Nephron progenitor cell (in vitro differentiated cells): ENCODE measurements at regions not wholly inside any gene's neighbourhood (a gene's known extent, or its start where the extent isn't known, plus 50 kb on each side); places are given as distances from the start of the nearest gene placed in this dataset.

Experiments
- DNase-seq: peaks from one replicate; pipeline ENCODE4 v3.0.0; 2021
- H3K27ac Mint-ChIP-seq: 2 replicates; pipeline ENCODE4 v1.8.0; 2021; ENCODE audit warnings: mild to moderate bottlenecking, moderate library complexity, mixed read lengths
- H3K27me3 Mint-ChIP-seq: 2 replicates; pipeline ENCODE4 v1.8.0; 2021; ENCODE audit warnings: mild to moderate bottlenecking, low read depth, mixed read lengths; ENCODE audit not compliant: poor library complexity
- H3K36me3 Mint-ChIP-seq: 2 replicates; pipeline ENCODE4 v1.8.0; 2021; ENCODE audit warnings: low read depth, mixed read lengths
- H3K4me1 Mint-ChIP-seq: 2 replicates; pipeline ENCODE4 v1.8.0; 2021; ENCODE audit warnings: mixed read lengths
- H3K4me3 Mint-ChIP-seq: 2 replicates; pipeline ENCODE4 v1.8.0; 2021; ENCODE audit warnings: mild to moderate bottlenecking, moderate library complexity, mixed read lengths
- H3K9me3 Mint-ChIP-seq: 2 replicates; pipeline ENCODE4 v1.8.0; 2021; ENCODE audit warnings: mild to moderate bottlenecking, moderate library complexity, mixed read lengths
- TF ChIP-seq, protein P1 (sequence below): fragments of 200-600 bp; sonication (generic); IDR thresholded peaks from 2 replicates; pipeline ENCODE4 v1.5.0; 2021; ENCODE audit warnings: antibody characterized with exemption

DNA sequence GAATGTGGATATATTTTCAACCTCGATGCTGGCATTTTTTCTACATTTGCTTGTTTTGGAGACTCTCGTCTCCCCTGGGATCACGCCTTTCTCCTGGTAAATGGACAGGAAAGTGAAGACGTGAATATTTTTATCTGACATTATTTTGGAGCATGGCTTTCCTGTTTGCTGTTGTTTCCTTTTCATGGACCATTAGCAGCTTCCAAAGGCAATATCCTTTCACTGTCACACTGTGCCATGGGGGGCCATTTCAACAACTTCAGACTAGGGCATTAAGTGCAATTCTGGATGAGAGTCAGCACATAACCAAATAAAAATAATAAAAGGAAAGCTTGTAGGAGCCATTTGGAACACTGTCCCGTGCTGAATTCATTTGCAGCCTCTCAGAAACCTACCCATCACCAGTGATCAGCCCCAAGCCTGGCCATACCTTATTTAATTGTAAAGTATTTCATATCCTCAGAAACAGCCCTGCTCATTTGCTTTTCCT is 75.9 kb upstream of the NEUROD6 start:
- Mint-ChIP-seq H3K27me3 (peaks cover 6% of the 10 kb centered on the region), H3K4me3 (no peak overlapping the region), H3K27ac (no peak overlapping the region), H3K9me3 (no peaks in the 10 kb centered on the region), H3K4me1 (no peaks in the 10 kb centered on the region), H3K36me3 (no peaks in the 10 kb centered on the region)
- TF ChIP-seq, protein P1, sequence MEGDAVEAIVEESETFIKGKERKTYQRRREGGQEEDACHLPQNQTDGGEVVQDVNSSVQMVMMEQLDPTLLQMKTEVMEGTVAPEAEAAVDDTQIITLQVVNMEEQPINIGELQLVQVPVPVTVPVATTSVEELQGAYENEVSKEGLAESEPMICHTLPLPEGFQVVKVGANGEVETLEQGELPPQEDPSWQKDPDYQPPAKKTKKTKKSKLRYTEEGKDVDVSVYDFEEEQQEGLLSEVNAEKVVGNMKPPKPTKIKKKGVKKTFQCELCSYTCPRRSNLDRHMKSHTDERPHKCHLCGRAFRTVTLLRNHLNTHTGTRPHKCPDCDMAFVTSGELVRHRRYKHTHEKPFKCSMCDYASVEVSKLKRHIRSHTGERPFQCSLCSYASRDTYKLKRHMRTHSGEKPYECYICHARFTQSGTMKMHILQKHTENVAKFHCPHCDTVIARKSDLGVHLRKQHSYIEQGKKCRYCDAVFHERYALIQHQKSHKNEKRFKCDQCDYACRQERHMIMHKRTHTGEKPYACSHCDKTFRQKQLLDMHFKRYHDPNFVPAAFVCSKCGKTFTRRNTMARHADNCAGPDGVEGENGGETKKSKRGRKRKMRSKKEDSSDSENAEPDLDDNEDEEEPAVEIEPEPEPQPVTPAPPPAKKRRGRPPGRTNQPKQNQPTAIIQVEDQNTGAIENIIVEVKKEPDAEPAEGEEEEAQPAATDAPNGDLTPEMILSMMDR = no peak
- no peak for DNase-seq

DNA sequence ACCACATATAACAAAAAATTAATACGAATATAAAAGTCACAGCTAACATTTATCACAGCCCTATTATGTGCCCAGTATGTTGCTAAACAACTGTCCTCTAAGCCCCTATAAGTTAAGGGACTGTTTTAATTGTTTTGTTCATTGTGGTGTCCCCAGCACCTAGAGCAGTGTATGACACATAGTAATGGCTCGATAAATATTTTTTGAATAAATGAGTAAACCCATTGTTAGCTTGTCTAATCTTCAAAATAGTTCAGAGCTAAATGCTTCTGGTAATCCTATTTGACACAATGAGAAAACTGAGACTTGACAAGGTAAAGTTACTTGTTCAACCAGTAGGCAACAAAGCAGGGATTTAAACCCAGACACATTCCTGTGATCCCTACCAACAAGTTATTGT is 78.4 kb upstream of the NEUROD6 start:
- peaks cover 4% of the 10 kb centered on the region for H3K27me3 Mint-ChIP-seq
- TF ChIP-seq, protein P1 = no peak
- no peaks in the 10 kb centered on the region for H3K9me3 Mint-ChIP-seq
- DNase-seq = no peak
- no peaks in the 10 kb centered on the region for H3K36me3 Mint-ChIP-seq
- H3K4me1 Mint-ChIP-seq = no peaks in the 10 kb centered on the region
- no peak overlapping the region for H3K27ac Mint-ChIP-seq
- no peak overlapping the region for H3K4me3 Mint-ChIP-seq

- Mint-ChIP-seq H3K36me3 (no peaks in the 10 kb centered on the region), H3K4me1 (no peaks in the 10 kb centered on the region), H3K4me3 (no peak overlapping the region), H3K27ac (no peak overlapping the region), H3K27me3 (peaks cover 4% of the 10 kb centered on the region), H3K9me3 (no peaks in the 10 kb centered on the region)
- TF ChIP-seq, protein P1 = no peak
- DNase-seq = no peak
These were observed 79.1 kb upstream of the NEUROD6 start for GRCh38 chr7:31419505-31420055.

GRCh38 chr7:31420948-31421347 is 80.4 kb upstream of the NEUROD6 start:
- no peaks in the 10 kb centered on the region for H3K4me1 Mint-ChIP-seq
- TF ChIP-seq, protein P1 = no peak
- peaks cover 4% of the 10 kb centered on the region for H3K27me3 Mint-ChIP-seq
- H3K4me3 Mint-ChIP-seq = no peak overlapping the region
- H3K9me3 Mint-ChIP-seq = no peaks in the 10 kb centered on the region
- no peaks in the 10 kb centered on the region for H3K36me3 Mint-ChIP-seq
- H3K27ac Mint-ChIP-seq = no peak overlapping the region
- no peak for DNase-seq

- Mint-ChIP-seq H3K27me3 (peaks cover 4% of the 10 kb centered on the region), H3K4me1 (peaks cover 2% of the 10 kb centered on the region), H3K9me3 (no peaks in the 10 kb centered on the region), H3K4me3 (no peak overlapping the region), H3K36me3 (no peaks in the 10 kb centered on the region), H3K27ac (no peak overlapping the region)
- TF ChIP-seq, protein P1 = no peak
- no peak for DNase-seq
These were observed 81.1 kb upstream of the NEUROD6 start for GRCh38 chr7:31421607-31422006.

GRCh38 chr7:31423994-31424393 is 83.5 kb upstream of the NEUROD6 start:
- Mint-ChIP-seq H3K4me3 (no peak overlapping the region), H3K36me3 (no peaks in the 10 kb centered on the region), H3K27ac (no peak overlapping the region), H3K9me3 (no peaks in the 10 kb centered on the region), H3K4me1 (peaks cover 9% of the 10 kb centered on the region), H3K27me3 (peaks cover 4% of the 10 kb centered on the region)
- DNase-seq = no peak
- TF ChIP-seq, protein P1 = no peak
